GM12878 (cell line): ENCODE measurements at regions not wholly inside any gene's neighbourhood (a gene's known extent, or its start where the extent isn't known, plus 50 kb on each side); places are given as distances from the start of the nearest gene placed in this dataset.
A peak's percentile ranks its signal among the peaks of the same experiment; 100 is the strongest.

Experiments used
- ATF7 ChIP-seq: fragments of 450-650 bp; IDR thresholded peaks from 2 replicates; pipeline ENCODE4 v1.6.1; 2016; ENCODE audit warnings: low read depth, mild to moderate bottlenecking
- BCL11A ChIP-seq: IDR thresholded peaks from 2 replicates; pipeline ENCODE4 v1.6.1; 2011; ENCODE audit warnings: low read depth, low read length
- BRCA1 ChIP-seq: IDR thresholded peaks from 2 replicates; pipeline ENCODE4 v1.6.1; 2011; ENCODE audit warnings: low read depth, low read length, improper control_type of control experiment
- CBX3 ChIP-seq: fragments of 200-600 bp; sonication (generic); IDR thresholded peaks from 2 replicates; pipeline ENCODE4 v1.6.1; 2016; ENCODE audit warnings: low read depth, borderline replicate concordance
- DPF2 ChIP-seq: fragments of 450-650 bp; IDR thresholded peaks from 2 replicates; pipeline ENCODE4 v1.6.1; 2017; ENCODE audit warnings: mild to moderate bottlenecking
- EGR1 ChIP-seq, 2 experiments: IDR thresholded peaks; 1 replicate in 1 of 2; 2 replicates in 1 of 2; pipeline ENCODE4 v1.6.1; 2011 to 2012; ENCODE audit warnings: low read depth in 2 of 2, low read length in 2 of 2, borderline replicate concordance in 1 of 2, mild to moderate bottlenecking in 1 of 2, moderate library complexity in 1 of 2
- EP300 ChIP-seq, 2 experiments: fragments of 150-350 bp in 1 of 2; IDR thresholded peaks; 2 replicates each; pipeline ENCODE4 v1.6.1; 2011 to 2012; ENCODE audit warnings: low read depth in 2 of 2, low read length in 2 of 2, borderline replicate concordance in 1 of 2, improper control_type of control experiment in 1 of 2, inconsistent platforms in 1 of 2; ENCODE audit not compliant: control insufficient read depth in 1 of 2
- ETV6 ChIP-seq, 2 experiments: fragments of 450-650 bp in 1 of 2; IDR thresholded peaks in 1 of 2; conservative IDR thresholded peaks in 1 of 2; 2 replicates each; pipeline ENCODE4 v1.6.1; 2014; ENCODE audit warnings: antibody characterized with exemption in 1 of 2, borderline replicate concordance in 1 of 2, low read depth in 1 of 2, mild to moderate bottlenecking in 1 of 2, moderate library complexity in 1 of 2
- EZH2 ChIP-seq: IDR thresholded peaks from 2 replicates; pipeline ENCODE4 v1.6.1; 2012; ENCODE audit warnings: low read depth, mild to moderate bottlenecking, control low read depth, inconsistent platforms, low read length, borderline replicate concordance; ENCODE audit not compliant: control insufficient read depth
- FOXK2 ChIP-seq: fragments of 450-650 bp; IDR thresholded peaks from 2 replicates; pipeline ENCODE4 v1.6.1; 2017; ENCODE audit warnings: mild to moderate bottlenecking, moderate library complexity
- IKZF2 ChIP-seq, 2 experiments: fragments of 450-650 bp; IDR thresholded peaks; 2 replicates each; pipeline ENCODE4 v1.6.1; 2017; ENCODE audit warnings: mild to moderate bottlenecking in 2 of 2, moderate library complexity in 2 of 2
- KDM1A ChIP-seq: fragments of 200-600 bp; sonication (generic); IDR thresholded peaks from 2 replicates; pipeline ENCODE4 v1.6.1; 2016; ENCODE audit warnings: borderline replicate concordance
- MTA2 ChIP-seq: fragments of 450-650 bp; IDR thresholded peaks from 2 replicates; pipeline ENCODE4 v1.6.1; 2016; ENCODE audit warnings: low read depth, mild to moderate bottlenecking, moderate library complexity
- NR2C2 ChIP-seq: IDR thresholded peaks from 2 replicates; pipeline ENCODE4 v1.6.1; 2011; ENCODE audit warnings: borderline replicate concordance, low read depth; ENCODE audit not compliant: control insufficient read depth, insufficient read length
- PAX5 ChIP-seq: IDR thresholded peaks from 2 replicates; pipeline ENCODE4 v1.6.1; 2011; ENCODE audit warnings: low read depth, low read length, borderline replicate concordance
- POLR2AphosphoS5 ChIP-seq: IDR thresholded peaks from 2 replicates; pipeline ENCODE4 v1.6.1; 2011; ENCODE audit warnings: mild to moderate bottlenecking, low read length, inconsistent platforms
- POU2F2 ChIP-seq: IDR thresholded peaks from 3 replicates; pipeline ENCODE4 v1.6.1; 2011; ENCODE audit warnings: low read depth, mild to moderate bottlenecking, low read length, borderline replicate concordance
- RFX5 ChIP-seq: IDR thresholded peaks from 2 replicates; pipeline ENCODE4 v1.6.1; 2011; ENCODE audit warnings: low read depth, low read length, improper control_type of control experiment
- SIN3A ChIP-seq: IDR thresholded peaks from 2 replicates; pipeline ENCODE4 v1.6.1; 2012; ENCODE audit warnings: low read depth, low read length, improper control_type of control experiment
- SMARCA5 ChIP-seq: fragments of 450-650 bp; IDR thresholded peaks from 2 replicates; pipeline ENCODE4 v1.6.1; 2017; ENCODE audit warnings: mild to moderate bottlenecking
- SRF ChIP-seq, 2 experiments: IDR thresholded peaks; 2 replicates each; pipeline ENCODE4 v1.6.1; 2011; ENCODE audit warnings: low read depth in 2 of 2, low read length in 2 of 2, mild to moderate bottlenecking in 1 of 2, moderate library complexity in 1 of 2
- STAT3 ChIP-seq: IDR thresholded peaks from 2 replicates; pipeline ENCODE4 v1.6.1; 2011; ENCODE audit warnings: low read depth, low read length, improper control_type of control experiment
- ZNF217 ChIP-seq: fragments of 450-650 bp; IDR thresholded peaks from 2 replicates; pipeline ENCODE4 v1.6.1; 2017; ENCODE audit warnings: antibody characterized with exemption, mild to moderate bottlenecking
- TF ChIP-seq, protein P1 (sequence below): fragments of 450-650 bp; conservative IDR thresholded peaks from 2 replicates; pipeline ENCODE4 v1.6.1; 2017; ENCODE audit warnings: mild to moderate bottlenecking, moderate library complexity
- TF ChIP-seq, protein P2 (sequence below): IDR thresholded peaks from 2 replicates; pipeline ENCODE4 v1.6.1; 2012; ENCODE audit warnings: mild to moderate bottlenecking, low read depth, low read length

DNA sequence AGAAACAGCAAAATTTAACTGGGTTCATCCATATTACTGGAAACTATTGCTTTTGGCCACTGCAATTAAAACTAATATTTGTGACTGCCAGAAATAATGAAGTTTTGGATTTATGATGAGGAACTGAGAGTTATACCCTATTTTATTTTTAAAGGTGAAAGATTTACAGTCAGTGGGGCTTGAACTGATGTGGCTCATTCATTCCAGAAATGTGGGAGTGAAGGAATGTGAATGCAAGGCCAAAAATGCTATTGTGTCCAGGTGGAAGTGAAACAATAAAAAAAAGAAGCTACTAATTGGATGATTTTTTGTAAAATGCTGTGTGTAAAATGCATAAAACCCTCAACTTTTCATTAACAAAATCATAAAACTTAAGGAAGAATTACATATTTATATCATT is 491.9 kb downstream of the COL12A1 start (continued):
- TF ChIP-seq EP300 (IDR thresholded peaks at IDR 0.05; ENCODE audit: borderline replicate concordance in 1 of 2, control insufficient read depth in 1 of 2, low read depth in 2 of 2, low read length in 2 of 2) (no peak), IKZF2 (IDR thresholded peaks at IDR 0.05) (peak; percentile 45 to 56; a peak in 2 of 4 replicates), ETV6 (conservative IDR thresholded peaks at IDR 0.05 in 1 of 2, IDR thresholded peaks at IDR 0.05 in 1 of 2; ENCODE audit: borderline replicate concordance in 1 of 2, low read depth in 1 of 2) (no peak), CBX3 (no peak), STAT3 (no peak), POLR2AphosphoS5 (no peak), BRCA1 (no peak), PAX5 (no peak), EGR1 (IDR thresholded peaks at IDR 0.05; ENCODE audit: borderline replicate concordance in 1 of 2, low read depth in 2 of 2, low read length in 2 of 2) (no peak), SMARCA5 (no peak), KDM1A (no peak), RFX5 (no peak), MTA2 (peak; percentile 70), ATF7 (no peak), BCL11A (no peak), SIN3A (no peak), SRF (IDR thresholded peaks at IDR 0.05; ENCODE audit: low read depth in 2 of 2, low read length in 2 of 2) (no peak), ZNF217 (no peak), POU2F2 (no peak), DPF2 (0 out of 2 replicates have a peak, but pooled peaks have one; percentile 22), NR2C2 (no peak), EZH2 (no peak), FOXK2 (no peak)
- TF ChIP-seq, protein P1, sequence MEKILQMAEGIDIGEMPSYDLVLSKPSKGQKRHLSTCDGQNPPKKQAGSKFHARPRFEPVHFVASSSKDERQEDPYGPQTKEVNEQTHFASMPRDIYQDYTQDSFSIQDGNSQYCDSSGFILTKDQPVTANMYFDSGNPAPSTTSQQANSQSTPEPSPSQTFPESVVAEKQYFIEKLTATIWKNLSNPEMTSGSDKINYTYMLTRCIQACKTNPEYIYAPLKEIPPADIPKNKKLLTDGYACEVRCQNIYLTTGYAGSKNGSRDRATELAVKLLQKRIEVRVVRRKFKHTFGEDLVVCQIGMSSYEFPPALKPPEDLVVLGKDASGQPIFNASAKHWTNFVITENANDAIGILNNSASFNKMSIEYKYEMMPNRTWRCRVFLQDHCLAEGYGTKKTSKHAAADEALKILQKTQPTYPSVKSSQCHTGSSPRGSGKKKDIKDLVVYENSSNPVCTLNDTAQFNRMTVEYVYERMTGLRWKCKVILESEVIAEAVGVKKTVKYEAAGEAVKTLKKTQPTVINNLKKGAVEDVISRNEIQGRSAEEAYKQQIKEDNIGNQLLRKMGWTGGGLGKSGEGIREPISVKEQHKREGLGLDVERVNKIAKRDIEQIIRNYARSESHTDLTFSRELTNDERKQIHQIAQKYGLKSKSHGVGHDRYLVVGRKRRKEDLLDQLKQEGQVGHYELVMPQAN: no peak
- TF ChIP-seq, protein P2, sequence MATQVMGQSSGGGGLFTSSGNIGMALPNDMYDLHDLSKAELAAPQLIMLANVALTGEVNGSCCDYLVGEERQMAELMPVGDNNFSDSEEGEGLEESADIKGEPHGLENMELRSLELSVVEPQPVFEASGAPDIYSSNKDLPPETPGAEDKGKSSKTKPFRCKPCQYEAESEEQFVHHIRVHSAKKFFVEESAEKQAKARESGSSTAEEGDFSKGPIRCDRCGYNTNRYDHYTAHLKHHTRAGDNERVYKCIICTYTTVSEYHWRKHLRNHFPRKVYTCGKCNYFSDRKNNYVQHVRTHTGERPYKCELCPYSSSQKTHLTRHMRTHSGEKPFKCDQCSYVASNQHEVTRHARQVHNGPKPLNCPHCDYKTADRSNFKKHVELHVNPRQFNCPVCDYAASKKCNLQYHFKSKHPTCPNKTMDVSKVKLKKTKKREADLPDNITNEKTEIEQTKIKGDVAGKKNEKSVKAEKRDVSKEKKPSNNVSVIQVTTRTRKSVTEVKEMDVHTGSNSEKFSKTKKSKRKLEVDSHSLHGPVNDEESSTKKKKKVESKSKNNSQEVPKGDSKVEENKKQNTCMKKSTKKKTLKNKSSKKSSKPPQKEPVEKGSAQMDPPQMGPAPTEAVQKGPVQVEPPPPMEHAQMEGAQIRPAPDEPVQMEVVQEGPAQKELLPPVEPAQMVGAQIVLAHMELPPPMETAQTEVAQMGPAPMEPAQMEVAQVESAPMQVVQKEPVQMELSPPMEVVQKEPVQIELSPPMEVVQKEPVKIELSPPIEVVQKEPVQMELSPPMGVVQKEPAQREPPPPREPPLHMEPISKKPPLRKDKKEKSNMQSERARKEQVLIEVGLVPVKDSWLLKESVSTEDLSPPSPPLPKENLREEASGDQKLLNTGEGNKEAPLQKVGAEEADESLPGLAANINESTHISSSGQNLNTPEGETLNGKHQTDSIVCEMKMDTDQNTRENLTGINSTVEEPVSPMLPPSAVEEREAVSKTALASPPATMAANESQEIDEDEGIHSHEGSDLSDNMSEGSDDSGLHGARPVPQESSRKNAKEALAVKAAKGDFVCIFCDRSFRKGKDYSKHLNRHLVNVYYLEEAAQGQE: no peak
